ENCODE measurements at regions not wholly inside any gene's neighbourhood (a gene's known extent, or its start where the extent isn't known, plus 50 kb on each side); places are given as distances from the start of the nearest gene placed in this dataset.

DNA sequence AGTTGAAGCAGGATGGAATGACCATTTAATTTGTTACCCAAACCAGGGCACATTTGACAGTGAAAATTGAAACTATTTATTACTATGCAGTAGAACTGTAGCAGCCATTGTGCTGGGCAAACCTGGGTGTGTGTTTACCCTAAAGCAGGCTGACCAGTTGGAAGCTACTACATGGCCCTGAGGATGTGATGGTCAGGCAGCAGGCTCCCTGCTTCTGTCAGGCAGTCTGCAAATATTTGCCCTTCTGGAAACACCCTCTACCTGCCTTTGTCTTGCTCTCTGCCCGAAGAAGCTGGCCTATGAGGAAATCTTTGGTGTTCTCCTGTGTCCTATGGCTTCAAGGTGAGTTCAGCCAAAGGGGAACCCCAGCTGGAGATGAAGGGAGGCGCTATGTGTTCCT lies 600.1 kb upstream of the KIRREL3 start:
- H3K9me3 ChIP-seq (ENCODE audit: low read depth, low read length), result no peaks in the 10 kb centered on the region
- H3K4me1 ChIP-seq (ENCODE audit: insufficient read depth, low read length), result no peaks in the 10 kb centered on the region
- no peak overlapping the region for H3K4me3 ChIP-seq (ENCODE audit: low read length)
- H3K27me3 ChIP-seq (ENCODE audit: insufficient read depth, low read length), result no peaks in the 10 kb centered on the region

DNA sequence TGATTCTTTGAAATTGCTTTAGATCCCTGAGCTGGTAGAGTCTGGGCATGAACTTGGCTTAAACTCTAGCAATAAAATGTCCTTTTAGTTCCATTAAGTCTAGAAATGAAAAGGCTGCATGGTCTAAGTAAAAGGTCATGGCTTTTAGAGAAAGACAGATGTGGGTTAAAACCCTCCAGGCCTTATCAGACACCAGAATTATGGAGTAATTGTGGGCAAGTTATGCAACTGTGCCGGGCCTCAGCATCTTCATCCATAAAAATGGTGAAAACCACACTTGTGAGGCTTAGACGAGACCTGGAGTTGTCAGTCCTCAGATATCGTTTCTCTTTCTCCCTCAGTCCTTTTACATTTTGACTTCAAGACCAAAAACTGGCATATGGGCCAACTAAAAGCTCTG lies 597.9 kb upstream of the KIRREL3 start:
- no peak overlapping the region for H3K4me3 ChIP-seq (ENCODE audit: low read length)
- no peaks in the 10 kb centered on the region for H3K4me1 ChIP-seq (ENCODE audit: insufficient read depth, low read length)
- no peaks in the 10 kb centered on the region for H3K27me3 ChIP-seq (ENCODE audit: insufficient read depth, low read length)
- no peaks in the 10 kb centered on the region for H3K9me3 ChIP-seq (ENCODE audit: low read depth, low read length)

DNA sequence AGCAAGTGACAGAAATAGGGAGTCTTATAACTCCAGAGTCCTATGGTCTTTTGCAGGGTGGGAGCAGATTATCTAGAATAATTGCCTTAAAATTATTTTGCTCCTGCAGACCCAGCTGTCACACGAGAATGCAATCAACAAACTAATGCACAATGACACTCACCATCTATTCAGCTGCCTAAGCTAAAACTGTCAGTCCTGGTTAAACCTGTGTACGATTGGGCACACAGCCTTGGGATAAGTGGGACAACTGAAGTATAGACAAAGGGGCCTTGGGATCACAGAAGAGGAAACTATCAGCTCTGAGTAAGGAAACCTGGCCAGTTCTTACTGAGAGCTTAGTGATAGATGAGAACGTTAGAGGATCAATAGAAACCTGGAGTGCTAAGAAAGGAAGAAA lies 595.9 kb upstream of the KIRREL3 start:
- H3K4me3 ChIP-seq (ENCODE audit: low read length), result no peak overlapping the region
- no peaks in the 10 kb centered on the region for H3K4me1 ChIP-seq (ENCODE audit: insufficient read depth, low read length)
- H3K27me3 ChIP-seq (ENCODE audit: insufficient read depth, low read length), result no peaks in the 10 kb centered on the region
- H3K9me3 ChIP-seq (ENCODE audit: low read depth, low read length), result no peaks in the 10 kb centered on the region

DNA sequence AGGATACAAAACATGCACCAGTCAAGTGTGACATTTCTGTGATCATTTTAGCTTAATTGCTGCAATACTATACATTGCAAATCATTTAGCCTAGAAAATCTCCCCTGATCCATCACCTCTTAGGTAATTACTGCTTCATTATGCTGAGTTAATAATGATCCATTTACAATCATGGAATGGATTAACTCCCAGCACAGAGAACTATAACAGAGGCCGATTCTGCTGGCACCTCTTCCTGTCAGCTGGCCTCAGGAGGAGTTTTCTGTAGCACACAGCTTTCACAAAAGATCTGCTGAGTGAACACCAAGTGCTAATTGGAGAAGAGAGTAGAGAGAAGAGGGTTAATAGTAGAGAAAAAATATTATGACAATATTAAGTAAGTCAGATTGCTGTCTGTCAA lies 591.8 kb upstream of the KIRREL3 start:
- H3K9me3 ChIP-seq (ENCODE audit: low read depth, low read length), result no peaks in the 10 kb centered on the region

DNA sequence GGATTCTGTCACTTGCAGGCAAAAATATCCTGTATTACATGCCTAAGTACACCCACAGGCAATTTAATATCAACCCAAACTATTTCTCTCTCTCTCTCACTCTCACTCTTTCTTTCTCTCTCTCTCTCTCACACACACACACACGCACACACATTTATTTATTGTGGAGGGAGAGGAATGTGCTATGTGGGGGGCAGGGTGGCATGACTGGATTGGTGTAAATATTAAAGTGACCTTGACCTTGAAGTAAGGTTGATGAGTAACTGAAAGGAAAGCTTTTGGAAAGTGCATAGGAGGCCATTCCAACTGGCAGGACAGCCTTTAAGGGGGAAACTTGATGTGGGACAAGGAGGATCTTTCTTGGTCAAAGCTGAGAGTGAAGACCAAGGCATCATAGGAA lies 589.7 kb upstream of the KIRREL3 start:
- H3K4me1 ChIP-seq (ENCODE audit: insufficient read depth, low read length), result no peaks in the 10 kb centered on the region
- no peaks in the 10 kb centered on the region for H3K9me3 ChIP-seq (ENCODE audit: low read depth, low read length)
- H3K4me3 ChIP-seq (ENCODE audit: low read length), result no peak overlapping the region
- H3K27me3 ChIP-seq (ENCODE audit: insufficient read depth, low read length), result no peaks in the 10 kb centered on the region

More for the DNA sequence above, 591.8 kb upstream of the KIRREL3 start:
- H3K4me1 ChIP-seq (ENCODE audit: insufficient read depth, low read length), result no peaks in the 10 kb centered on the region
- H3K4me3 ChIP-seq (ENCODE audit: low read length), result no peak overlapping the region
- H3K27me3 ChIP-seq (ENCODE audit: insufficient read depth, low read length), result no peaks in the 10 kb centered on the region

DNA sequence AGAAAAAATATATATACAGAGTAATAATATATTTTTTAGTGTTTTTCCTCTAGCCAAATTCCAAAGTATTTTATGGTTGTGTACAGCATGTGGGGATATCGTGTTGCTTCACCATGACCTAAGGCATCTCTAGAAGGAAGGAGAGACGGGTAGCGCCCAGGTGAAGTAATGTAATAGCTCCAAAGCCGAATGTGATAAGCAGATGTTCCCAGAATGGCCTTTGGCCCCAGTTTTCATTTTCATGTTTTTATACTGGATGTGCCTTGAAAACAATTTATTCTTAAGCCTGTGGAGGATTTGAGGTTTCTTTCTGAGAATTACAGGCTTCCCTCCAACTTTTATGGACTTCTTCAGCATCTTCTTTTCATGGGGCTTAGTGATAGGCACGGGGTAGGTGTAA lies 587.9 kb upstream of the KIRREL3 start:
- no peaks in the 10 kb centered on the region for H3K27me3 ChIP-seq (ENCODE audit: insufficient read depth, low read length)
- H3K9me3 ChIP-seq (ENCODE audit: low read depth, low read length), result no peaks in the 10 kb centered on the region

DNA sequence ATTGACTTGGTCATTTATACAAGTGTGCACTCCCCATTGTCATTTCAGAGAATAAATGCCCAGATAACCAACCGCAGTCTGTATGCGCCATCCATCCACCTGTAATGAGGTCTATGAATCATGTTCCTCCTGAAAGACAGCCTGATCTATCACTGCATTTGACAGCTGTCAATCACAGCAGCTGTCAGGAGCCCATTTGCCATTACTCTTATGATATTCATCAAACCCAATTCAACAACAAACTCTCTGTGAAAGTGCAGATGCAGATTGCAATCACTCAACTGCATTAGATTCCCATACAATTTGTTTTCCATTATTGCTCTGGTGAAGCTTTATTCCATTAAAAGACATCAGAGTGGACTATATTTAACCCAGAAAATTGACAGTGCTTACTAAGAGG lies 586.9 kb upstream of the KIRREL3 start:
- no peaks in the 10 kb centered on the region for H3K4me1 ChIP-seq (ENCODE audit: insufficient read depth, low read length)
- no peaks in the 10 kb centered on the region for H3K9me3 ChIP-seq (ENCODE audit: low read depth, low read length)
- no peak overlapping the region for H3K4me3 ChIP-seq (ENCODE audit: low read length)
- H3K27me3 ChIP-seq (ENCODE audit: insufficient read depth, low read length), result no peaks in the 10 kb centered on the region

More for the DNA sequence above, 587.9 kb upstream of the KIRREL3 start:
- Histone ChIP-seq H3K4me3 (ENCODE audit: low read length) (no peak overlapping the region), H3K4me1 (ENCODE audit: insufficient read depth, low read length) (no peaks in the 10 kb centered on the region)

DNA sequence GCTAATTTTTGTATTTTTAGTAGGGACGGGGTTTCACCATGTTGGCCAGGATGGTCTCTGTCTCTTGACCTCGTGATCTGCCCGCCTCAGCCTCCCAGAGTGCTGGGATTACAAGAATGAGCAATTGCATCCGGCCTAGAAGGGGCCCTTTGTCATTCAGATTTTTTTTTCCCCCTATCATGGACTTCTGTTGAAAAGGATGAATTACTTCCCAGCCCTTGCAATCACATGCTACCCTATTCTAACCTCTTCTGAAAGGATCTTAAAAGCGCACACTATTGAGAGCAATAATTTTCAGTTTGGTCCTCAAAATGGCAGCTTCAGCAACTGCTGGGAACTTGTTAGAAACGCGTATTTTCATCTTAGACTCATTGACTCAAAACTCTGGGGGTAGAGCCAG lies 575.6 kb upstream of the KIRREL3 start:
- no peaks in the 10 kb centered on the region for H3K9me3 ChIP-seq (ENCODE audit: low read depth, low read length)
- H3K27me3 ChIP-seq (ENCODE audit: insufficient read depth, low read length), result no peaks in the 10 kb centered on the region
- no peak overlapping the region for H3K4me3 ChIP-seq (ENCODE audit: low read length)
- no peaks in the 10 kb centered on the region for H3K4me1 ChIP-seq (ENCODE audit: insufficient read depth, low read length)

DNA sequence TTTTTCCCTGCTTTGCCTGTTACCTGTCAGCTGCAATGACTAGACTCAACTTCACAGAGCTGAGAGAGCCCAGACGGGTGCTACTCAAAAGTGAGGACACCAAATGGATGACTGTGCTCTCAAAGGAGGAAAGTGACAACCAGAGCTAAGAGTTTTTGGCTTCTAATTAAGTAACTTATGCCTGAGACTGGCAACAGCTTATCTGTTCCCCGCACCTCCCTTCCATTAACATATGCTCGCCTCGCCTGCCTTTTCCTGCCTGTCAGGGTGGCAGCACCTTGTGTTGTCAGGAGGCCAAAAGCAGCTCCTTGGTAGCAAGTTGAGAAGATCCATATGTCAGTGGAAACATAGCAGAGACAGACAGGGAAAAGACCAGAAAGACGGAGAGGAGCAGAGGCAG lies 573.9 kb upstream of the KIRREL3 start:
- Histone ChIP-seq H3K9me3 (ENCODE audit: low read depth, low read length) (no peaks in the 10 kb centered on the region), H3K27me3 (ENCODE audit: insufficient read depth, low read length) (no peaks in the 10 kb centered on the region), H3K4me1 (ENCODE audit: insufficient read depth, low read length) (no peaks in the 10 kb centered on the region), H3K4me3 (ENCODE audit: low read length) (no peak overlapping the region)

DNA sequence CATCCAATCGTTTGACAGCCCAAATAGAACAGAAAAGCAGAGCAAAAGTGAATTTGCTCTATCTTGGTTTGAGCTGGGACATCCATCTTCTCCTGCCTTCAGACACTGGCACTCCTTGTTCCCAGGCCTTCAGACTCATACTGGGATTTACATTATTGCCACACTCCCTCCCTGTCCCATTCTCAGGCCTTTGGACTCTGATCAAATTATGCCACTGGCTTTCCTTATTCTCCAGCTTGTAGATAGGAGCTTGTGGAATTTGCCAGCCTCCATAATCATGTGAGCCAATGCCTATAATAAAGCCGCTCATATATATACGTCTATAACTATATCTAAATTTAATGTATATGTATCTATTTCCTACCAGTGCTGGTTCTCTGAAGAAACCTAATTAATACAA lies 568.3 kb upstream of the KIRREL3 start:
- Histone ChIP-seq H3K4me1 (ENCODE audit: insufficient read depth, low read length) (no peaks in the 10 kb centered on the region), H3K9me3 (ENCODE audit: low read depth, low read length) (no peaks in the 10 kb centered on the region), H3K27me3 (ENCODE audit: insufficient read depth, low read length) (no peaks in the 10 kb centered on the region)

DNA sequence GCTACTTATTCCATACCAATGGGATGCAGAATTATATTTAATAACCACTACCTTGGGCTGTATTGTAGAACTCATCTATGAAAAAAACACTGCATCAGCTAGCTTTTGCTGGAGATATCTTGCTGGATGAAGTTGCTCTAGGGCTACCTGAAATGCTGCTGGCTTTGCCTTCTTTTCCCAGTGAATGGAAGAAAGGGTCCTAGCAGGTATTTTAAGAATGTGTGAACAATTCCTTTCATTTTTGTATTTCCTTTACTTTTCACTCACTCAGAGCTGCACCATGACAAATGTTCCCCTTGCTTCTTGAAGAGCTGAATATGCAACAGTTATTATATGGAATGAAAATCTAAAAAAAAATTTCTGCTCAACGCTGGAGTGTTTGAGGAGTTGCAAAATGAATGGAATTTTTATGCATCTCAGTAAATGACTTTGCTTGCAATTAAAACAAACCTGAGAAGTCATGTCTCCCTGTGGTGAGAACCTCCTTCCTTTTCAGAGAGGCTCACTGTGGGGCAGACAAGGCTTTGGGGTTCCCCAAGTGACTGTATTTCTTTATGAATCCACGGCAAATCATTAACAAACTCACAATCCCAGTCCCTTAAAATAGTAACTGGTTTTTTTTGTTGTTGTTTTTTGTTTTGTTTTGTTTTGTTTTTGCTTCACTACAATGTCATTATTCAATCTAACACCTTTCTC lies 566.8 kb upstream of the KIRREL3 start:
- H3K9me3 ChIP-seq (ENCODE audit: low read depth, low read length), result no peaks in the 10 kb centered on the region
- no peaks in the 10 kb centered on the region for H3K4me1 ChIP-seq (ENCODE audit: insufficient read depth, low read length)
- no peaks in the 10 kb centered on the region for H3K27me3 ChIP-seq (ENCODE audit: insufficient read depth, low read length)
- no peak overlapping the region for H3K4me3 ChIP-seq (ENCODE audit: low read length)

More for the DNA sequence above, 568.3 kb upstream of the KIRREL3 start:
- H3K4me3 ChIP-seq (ENCODE audit: low read length), result no peak overlapping the region

DNA sequence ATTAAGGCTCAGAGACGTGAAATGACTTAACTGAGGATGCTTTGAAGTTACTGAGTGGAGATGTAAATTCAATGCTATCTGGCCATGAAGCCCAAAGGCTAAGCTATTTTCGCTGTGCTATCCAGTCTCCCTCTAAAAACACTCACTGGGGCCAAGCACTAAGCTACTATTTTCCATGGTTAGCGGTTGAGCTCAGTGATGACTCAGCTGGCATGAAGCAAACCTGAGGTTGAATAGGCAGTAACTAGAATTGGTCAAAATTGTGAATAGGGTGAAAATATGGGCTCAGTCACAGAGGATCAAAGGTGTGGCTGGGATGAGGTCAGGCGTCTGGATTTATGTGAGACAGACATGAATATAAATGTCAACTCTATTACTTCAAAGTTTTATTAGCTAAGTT lies 564.2 kb upstream of the KIRREL3 start:
- Histone ChIP-seq H3K4me3 (ENCODE audit: low read length) (no peak overlapping the region), H3K9me3 (ENCODE audit: low read depth, low read length) (no peaks in the 10 kb centered on the region), H3K4me1 (ENCODE audit: insufficient read depth, low read length) (no peaks in the 10 kb centered on the region), H3K27me3 (ENCODE audit: insufficient read depth, low read length) (no peaks in the 10 kb centered on the region)

DNA sequence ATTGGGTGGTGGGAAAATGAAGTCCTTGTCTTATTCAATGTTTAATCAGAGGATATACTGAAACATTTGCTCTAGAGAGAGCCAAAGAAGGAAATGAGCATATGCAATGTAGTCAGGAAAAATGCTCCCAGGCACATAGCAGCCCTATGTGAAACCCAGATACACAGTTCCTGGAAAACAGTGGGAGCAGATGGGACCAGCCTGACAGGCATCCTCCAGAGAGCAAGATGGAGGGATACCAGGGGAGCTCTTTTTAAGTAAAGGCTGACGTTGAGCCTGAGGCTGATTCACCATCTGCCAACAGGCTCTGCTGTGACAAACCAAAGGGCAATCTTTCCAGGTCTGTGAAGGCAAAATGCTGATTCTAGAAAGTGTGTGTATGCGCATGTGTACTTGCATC lies 559.4 kb upstream of the KIRREL3 start:
- Histone ChIP-seq H3K4me1 (ENCODE audit: insufficient read depth, low read length) (no peaks in the 10 kb centered on the region), H3K27me3 (ENCODE audit: insufficient read depth, low read length) (no peaks in the 10 kb centered on the region), H3K4me3 (ENCODE audit: low read length) (no peak overlapping the region), H3K9me3 (ENCODE audit: low read depth, low read length) (no peaks in the 10 kb centered on the region)

DNA sequence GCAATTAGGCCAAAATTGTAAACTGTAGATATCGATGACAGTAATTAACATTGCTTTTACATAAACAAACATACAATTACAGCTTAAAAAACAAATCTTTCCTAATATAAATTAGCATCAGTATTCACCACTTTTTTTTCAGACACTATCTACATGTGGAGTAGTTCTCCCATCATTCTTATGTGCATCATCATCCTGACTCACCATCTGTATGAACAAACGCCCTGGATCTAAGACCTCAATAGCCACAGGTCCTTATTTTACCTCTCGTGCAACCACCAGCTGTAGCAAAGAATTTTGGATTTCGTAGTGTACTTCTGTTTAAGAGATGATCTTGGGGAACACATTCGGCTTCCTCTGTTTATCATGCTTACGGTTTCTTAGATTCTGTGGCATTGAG lies 551.9 kb upstream of the KIRREL3 start:
- H3K4me3 ChIP-seq (ENCODE audit: low read length), result no peak overlapping the region
- no peaks in the 10 kb centered on the region for H3K9me3 ChIP-seq (ENCODE audit: low read depth, low read length)
- no peaks in the 10 kb centered on the region for H3K4me1 ChIP-seq (ENCODE audit: insufficient read depth, low read length)
- H3K27me3 ChIP-seq (ENCODE audit: insufficient read depth, low read length), result no peaks in the 10 kb centered on the region

DNA sequence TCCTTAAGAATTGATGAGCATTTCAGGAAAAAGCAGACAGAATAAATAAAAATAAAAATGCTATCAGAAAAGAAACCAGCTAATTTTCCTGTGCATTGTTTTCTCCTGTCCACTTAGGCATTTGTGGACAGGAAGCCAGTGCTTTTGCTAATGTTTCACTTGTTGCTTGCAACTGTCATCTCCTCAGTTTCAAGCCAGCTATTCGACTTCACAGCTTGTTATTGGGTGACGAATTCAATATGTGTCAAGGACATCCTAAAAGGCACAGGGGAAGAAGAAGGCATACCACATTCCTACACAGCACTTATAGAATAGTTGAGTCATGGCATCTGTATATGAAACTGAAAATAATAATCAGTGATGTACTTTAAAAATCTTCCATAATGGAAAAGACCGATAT lies 530.6 kb upstream of the KIRREL3 start:
- H3K27me3 ChIP-seq (ENCODE audit: insufficient read depth, low read length), result no peaks in the 10 kb centered on the region
- no peaks in the 10 kb centered on the region for H3K4me1 ChIP-seq (ENCODE audit: insufficient read depth, low read length)
- no peaks in the 10 kb centered on the region for H3K9me3 ChIP-seq (ENCODE audit: low read depth, low read length)
- H3K4me3 ChIP-seq (ENCODE audit: low read length), result no peak overlapping the region

DNA sequence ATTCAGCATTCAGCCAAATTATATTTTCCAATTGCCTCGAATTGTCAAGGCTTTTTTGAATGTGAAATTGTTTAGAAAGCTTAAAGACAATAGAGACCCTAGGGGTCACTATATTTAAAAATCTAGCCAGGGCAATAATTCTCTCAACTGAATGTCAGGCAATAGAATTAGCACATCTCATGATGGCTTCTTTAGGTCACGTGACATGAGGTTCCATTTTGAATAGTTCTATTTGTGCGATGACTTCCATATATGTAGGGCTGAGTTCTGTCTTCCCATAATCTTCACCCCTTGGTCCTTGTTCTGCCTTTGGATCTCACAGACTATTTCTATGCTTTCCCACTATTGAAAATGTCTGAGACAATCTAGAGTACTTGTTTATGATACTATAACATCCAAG lies 527.7 kb upstream of the KIRREL3 start:
- no peaks in the 10 kb centered on the region for H3K27me3 ChIP-seq (ENCODE audit: insufficient read depth, low read length)
- H3K4me1 ChIP-seq (ENCODE audit: insufficient read depth, low read length), result no peaks in the 10 kb centered on the region
- H3K4me3 ChIP-seq (ENCODE audit: low read length), result no peak overlapping the region
- H3K9me3 ChIP-seq (ENCODE audit: low read depth, low read length), result no peaks in the 10 kb centered on the region

Measured in mononuclear cell (primary cell).